SK-N-SH (cell line): ENCODE measurements at regions not wholly inside any gene's neighbourhood (a gene's known extent, or its start where the extent isn't known, plus 50 kb on each side); places are given as distances from the start of the nearest gene placed in this dataset.

Experiments used
- CTCF ChIA-PET: fragments of 300-600, 350-600 bp; formaldehyde crosslinking; extraction: SDS; loops from one replicate; lab custom pipeline; 2021; lab: Yijun Ruan, JAX
- POLR2A ChIA-PET: fragments of 350-600 bp; sonication (Branson Sonifier 250); formaldehyde crosslinking; extraction: SDS; loops from one replicate; lab custom pipeline; 2020; ENCODE audit warnings: antibody characterized with exemption, inconsistent platforms; lab: Yijun Ruan, JAX
- DNase-seq: peaks from one replicate; pipeline ENCODE4 v3.0.0; 2012
- H2AFZ ChIP-seq: fragments of 200-600 bp; sonication (generic); 2 replicates; pipeline ENCODE4 v1.8.1; 2016; ENCODE audit warnings: antibody characterized with exemption, mild to moderate bottlenecking, low read depth
- H3F3A ChIP-seq: fragments of 200-600 bp; sonication (generic); replicated peaks from 2 replicates; pipeline ENCODE3; 2016; ENCODE audit warnings: antibody characterized with exemption, mild to moderate bottlenecking; ENCODE audit not compliant: insufficient read depth
- H3K27ac ChIP-seq, 2 experiments: fragments of 200-500 bp in 1 of 2; fragments of 200-600 bp in 1 of 2; sonication (Bioruptor generic) in 1 of 2; sonication (generic), shearing (Covaris generic) in 1 of 2; 2 replicates each; pipeline versions ENCODE4 v1.5.1 to v1.6.1; 2014 to 2016; ENCODE audit warnings: low read depth in 2 of 2, inconsistent platforms in 1 of 2, low read length in 1 of 2, mild to moderate bottlenecking in 1 of 2, mixed read lengths in 1 of 2
- H3K27me3 ChIP-seq: fragments of 200-600 bp; sonication (generic), shearing (Covaris generic); 2 replicates; pipeline ENCODE4 v1.6.1; 2016; ENCODE audit warnings: mixed run types; ENCODE audit not compliant: insufficient read depth
- H3K36me3 ChIP-seq, 2 experiments: fragments of 200-500 bp in 1 of 2; fragments of 200-600 bp in 1 of 2; sonication (Bioruptor generic) in 1 of 2; sonication (generic) in 1 of 2; replicated peaks in 1 of 2; 2 replicates each; pipeline versions ENCODE3 to v1.5.1; 2014 to 2016; ENCODE audit warnings: low read length in 1 of 2, mild to moderate bottlenecking in 1 of 2; ENCODE audit not compliant: insufficient read depth in 2 of 2, control insufficient read depth in 1 of 2
- H3K4me1 ChIP-seq, 2 experiments: fragments of 200-500 bp in 1 of 2; fragments of 200-600 bp in 1 of 2; sonication (Bioruptor generic) in 1 of 2; sonication (generic), shearing (Covaris generic) in 1 of 2; 2 replicates each; pipeline versions ENCODE4 v1.5.1 to v1.6.1; 2014 to 2016; ENCODE audit warnings: low read depth in 1 of 2, low read length in 1 of 2, mixed run types in 1 of 2; ENCODE audit not compliant: insufficient read depth in 2 of 2, control insufficient read depth in 1 of 2
- H3K4me2 ChIP-seq: fragments of 200-600 bp; sonication (generic), shearing (Covaris generic); 2 replicates; pipeline ENCODE4 v1.6.1; 2017; ENCODE audit warnings: mixed run types
- H3K4me3 ChIP-seq, 2 experiments: fragments of 200-500 bp in 1 of 2; fragments of 200-600 bp in 1 of 2; sonication (Bioruptor generic) in 1 of 2; sonication (generic), shearing (Covaris generic) in 1 of 2; 2 replicates each; pipeline versions ENCODE4 v1.5.1 to v1.8.1; 2014 to 2016; ENCODE audit warnings: low read depth in 2 of 2, inconsistent platforms in 1 of 2, low read length in 1 of 2, mild to moderate bottlenecking in 1 of 2, mixed read lengths in 1 of 2, moderate library complexity in 1 of 2
- H3K79me2 ChIP-seq: fragments of 200-600 bp; sonication (generic); 2 replicates; pipeline ENCODE4 v1.8.1; 2017; ENCODE audit warnings: mild to moderate bottlenecking; ENCODE audit not compliant: insufficient read depth
- H3K9ac ChIP-seq: fragments of 200-600 bp; sonication (generic); 2 replicates; pipeline ENCODE4 v1.6.1; 2017; ENCODE audit warnings: mixed run types
- H3K9me2 ChIP-seq: fragments of 200-600 bp; sonication (generic); 2 replicates; pipeline ENCODE4 v1.6.1; 2017; ENCODE audit warnings: mixed run types
- H3K9me3 ChIP-seq: fragments of 200-600 bp; sonication (generic); 2 replicates; pipeline ENCODE4 v1.6.1; 2017; ENCODE audit warnings: mixed run types, mild to moderate bottlenecking, moderate library complexity
- H4K20me1 ChIP-seq: fragments of 200-600 bp; sonication (generic); 2 replicates; pipeline ENCODE4 v1.6.1; 2017; ENCODE audit warnings: mild to moderate bottlenecking, mixed run types; ENCODE audit not compliant: insufficient read depth
- ELF1 ChIP-seq: IDR thresholded peaks from 2 replicates; pipeline ENCODE4 v1.4.0; 2012
- FOSL2 ChIP-seq: IDR thresholded peaks from 2 replicates; pipeline ENCODE4 v1.4.0; 2012; ENCODE audit warnings: low read depth, mild to moderate bottlenecking, moderate library complexity, borderline replicate concordance
- FOXM1 ChIP-seq: IDR thresholded peaks from 2 replicates; pipeline ENCODE4 v1.4.0; 2012; ENCODE audit warnings: low read depth, mild to moderate bottlenecking
- MAX ChIP-seq: IDR thresholded peaks from 2 replicates; pipeline ENCODE4 v1.4.0; 2012; ENCODE audit warnings: low read depth
- MXI1 ChIP-seq: IDR thresholded peaks from 2 replicates; pipeline ENCODE4 v1.6.1; 2012; ENCODE audit warnings: mild to moderate bottlenecking, low read depth, low read length, improper control_type of control experiment
- NRF1 ChIP-seq: IDR thresholded peaks from 2 replicates; pipeline ENCODE4 v1.6.1; 2012; ENCODE audit warnings: low read depth, mild to moderate bottlenecking, low read length
- PBX3 ChIP-seq: IDR thresholded peaks from 2 replicates; pipeline ENCODE4; 2012
- RAD21 ChIP-seq: IDR thresholded peaks from 2 replicates; pipeline ENCODE4 v1.6.1; 2012; ENCODE audit warnings: mild to moderate bottlenecking, low read length
- SMC3 ChIP-seq: IDR thresholded peaks from 2 replicates; pipeline ENCODE4 v1.6.1; 2012; ENCODE audit warnings: low read depth, low read length, improper control_type of control experiment
- TAF1 ChIP-seq: IDR thresholded peaks from 2 replicates; pipeline ENCODE4 v1.6.1; 2012; ENCODE audit warnings: low read depth, mild to moderate bottlenecking, low read length, moderate library complexity, borderline replicate concordance
- TCF12 ChIP-seq: IDR thresholded peaks from 2 replicates; pipeline ENCODE4 v1.4.0; 2012
- WGBS: methylation state at CpG from one replicate; pipeline ENCODE4 v1.1.6; 2017; ENCODE audit warnings: low lambda C conversion rate; 5-methylcytosine and 5-hydroxymethylcytosine counted together
- TF ChIP-seq, protein P1 (sequence below): IDR thresholded peaks from 2 replicates; pipeline ENCODE4 v1.4.0; 2012; ENCODE audit warnings: low read depth, borderline replicate concordance
- TF ChIP-seq, protein P2 (sequence below): IDR thresholded peaks from 2 replicates; pipeline ENCODE4 v1.6.1; 2012; ENCODE audit warnings: mild to moderate bottlenecking, low read depth, low read length, moderate library complexity
- TF ChIP-seq, protein P3 (sequence below): fragments of 150-350 bp; IDR thresholded peaks from 2 replicates; pipeline ENCODE4 v1.6.1; 2017; ENCODE audit warnings: antibody characterized with exemption, low read length, low read depth, borderline replicate concordance

GRCh38 chr6:128759901-128760300 lies 123.0 kb upstream of the LAMA2 start:
- no peak overlapping the region for H3K4me3 ChIP-seq
- H3K27ac ChIP-seq: no peak overlapping the region
- DNase-seq: no peak
- H4K20me1 ChIP-seq: no peaks in the 10 kb centered on the region
- no peak overlapping the region for H2AFZ ChIP-seq
- POLR2A ChIA-PET: no interaction called here
- no peak overlapping the region for H3K9ac ChIP-seq
- no peaks in the 10 kb centered on the region for H3K79me2 ChIP-seq
- TF ChIP-seq TAF1 (no peak), MXI1 (no peak), SMC3 (no peak), TCF12 (no peak), PBX3 (no peak), MAX (no peak), NRF1 (no peak), ELF1 (no peak), FOXM1 (no peak), FOSL2 (no peak), RAD21 (no peak)
- TF ChIP-seq, protein P1, sequence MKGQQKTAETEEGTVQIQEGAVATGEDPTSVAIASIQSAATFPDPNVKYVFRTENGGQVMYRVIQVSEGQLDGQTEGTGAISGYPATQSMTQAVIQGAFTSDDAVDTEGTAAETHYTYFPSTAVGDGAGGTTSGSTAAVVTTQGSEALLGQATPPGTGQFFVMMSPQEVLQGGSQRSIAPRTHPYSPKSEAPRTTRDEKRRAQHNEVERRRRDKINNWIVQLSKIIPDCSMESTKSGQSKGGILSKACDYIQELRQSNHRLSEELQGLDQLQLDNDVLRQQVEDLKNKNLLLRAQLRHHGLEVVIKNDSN: no peak
- TF ChIP-seq, protein P2, sequence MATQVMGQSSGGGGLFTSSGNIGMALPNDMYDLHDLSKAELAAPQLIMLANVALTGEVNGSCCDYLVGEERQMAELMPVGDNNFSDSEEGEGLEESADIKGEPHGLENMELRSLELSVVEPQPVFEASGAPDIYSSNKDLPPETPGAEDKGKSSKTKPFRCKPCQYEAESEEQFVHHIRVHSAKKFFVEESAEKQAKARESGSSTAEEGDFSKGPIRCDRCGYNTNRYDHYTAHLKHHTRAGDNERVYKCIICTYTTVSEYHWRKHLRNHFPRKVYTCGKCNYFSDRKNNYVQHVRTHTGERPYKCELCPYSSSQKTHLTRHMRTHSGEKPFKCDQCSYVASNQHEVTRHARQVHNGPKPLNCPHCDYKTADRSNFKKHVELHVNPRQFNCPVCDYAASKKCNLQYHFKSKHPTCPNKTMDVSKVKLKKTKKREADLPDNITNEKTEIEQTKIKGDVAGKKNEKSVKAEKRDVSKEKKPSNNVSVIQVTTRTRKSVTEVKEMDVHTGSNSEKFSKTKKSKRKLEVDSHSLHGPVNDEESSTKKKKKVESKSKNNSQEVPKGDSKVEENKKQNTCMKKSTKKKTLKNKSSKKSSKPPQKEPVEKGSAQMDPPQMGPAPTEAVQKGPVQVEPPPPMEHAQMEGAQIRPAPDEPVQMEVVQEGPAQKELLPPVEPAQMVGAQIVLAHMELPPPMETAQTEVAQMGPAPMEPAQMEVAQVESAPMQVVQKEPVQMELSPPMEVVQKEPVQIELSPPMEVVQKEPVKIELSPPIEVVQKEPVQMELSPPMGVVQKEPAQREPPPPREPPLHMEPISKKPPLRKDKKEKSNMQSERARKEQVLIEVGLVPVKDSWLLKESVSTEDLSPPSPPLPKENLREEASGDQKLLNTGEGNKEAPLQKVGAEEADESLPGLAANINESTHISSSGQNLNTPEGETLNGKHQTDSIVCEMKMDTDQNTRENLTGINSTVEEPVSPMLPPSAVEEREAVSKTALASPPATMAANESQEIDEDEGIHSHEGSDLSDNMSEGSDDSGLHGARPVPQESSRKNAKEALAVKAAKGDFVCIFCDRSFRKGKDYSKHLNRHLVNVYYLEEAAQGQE: no peak
- TF ChIP-seq, protein P3, sequence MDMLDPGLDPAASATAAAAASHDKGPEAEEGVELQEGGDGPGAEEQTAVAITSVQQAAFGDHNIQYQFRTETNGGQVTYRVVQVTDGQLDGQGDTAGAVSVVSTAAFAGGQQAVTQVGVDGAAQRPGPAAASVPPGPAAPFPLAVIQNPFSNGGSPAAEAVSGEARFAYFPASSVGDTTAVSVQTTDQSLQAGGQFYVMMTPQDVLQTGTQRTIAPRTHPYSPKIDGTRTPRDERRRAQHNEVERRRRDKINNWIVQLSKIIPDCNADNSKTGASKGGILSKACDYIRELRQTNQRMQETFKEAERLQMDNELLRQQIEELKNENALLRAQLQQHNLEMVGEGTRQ: no peak
- TF ChIP-seq, all 33 proteins: peak for 0
- CTCF ChIA-PET: no interaction called here
- Histone ChIP-seq H3K27me3 (peaks cover 7% of the 10 kb centered on the region; the same call in 1 of the 2 replicates), H3K9me3 (no peaks in the 10 kb centered on the region), H3K4me2 (no peak overlapping the region), H3K9me2 (no peaks in the 10 kb centered on the region), H3K4me1 (no peaks in the 10 kb centered on the region), H3K36me3 (no peaks in the 10 kb centered on the region), H3F3A (no peaks in the 10 kb centered on the region)
- 20% methylated on average over 1 of the region's 3 CpGs for WGBS
